ENCODE measurements at regions not wholly inside any gene's neighbourhood (a gene's known extent, or its start where the extent isn't known, plus 50 kb on each side); places are given as distances from the start of the nearest gene placed in this dataset.

DNA sequence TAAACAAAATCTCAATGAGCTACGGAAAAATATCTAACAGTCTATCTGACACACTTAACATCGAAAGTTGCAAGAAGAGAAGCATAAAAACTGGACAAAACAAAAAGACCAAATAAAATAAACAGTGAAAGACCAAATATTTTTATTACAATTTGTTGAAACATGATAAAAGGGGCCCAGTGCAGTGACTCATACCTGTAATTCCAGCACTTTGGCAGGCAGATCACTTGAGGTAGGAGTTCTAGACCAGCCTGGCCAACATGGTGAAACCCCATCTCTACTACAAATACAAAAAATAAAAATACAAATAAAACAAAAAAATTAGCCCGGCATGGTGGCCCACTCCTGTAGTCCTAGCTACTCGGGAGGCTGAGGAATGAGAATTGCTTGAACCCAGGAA lies 914.0 kb upstream of the ALCAM start:
- POLR2A ChIA-PET = no interaction called here
- CTCF ChIA-PET = no interaction called here

DNA sequence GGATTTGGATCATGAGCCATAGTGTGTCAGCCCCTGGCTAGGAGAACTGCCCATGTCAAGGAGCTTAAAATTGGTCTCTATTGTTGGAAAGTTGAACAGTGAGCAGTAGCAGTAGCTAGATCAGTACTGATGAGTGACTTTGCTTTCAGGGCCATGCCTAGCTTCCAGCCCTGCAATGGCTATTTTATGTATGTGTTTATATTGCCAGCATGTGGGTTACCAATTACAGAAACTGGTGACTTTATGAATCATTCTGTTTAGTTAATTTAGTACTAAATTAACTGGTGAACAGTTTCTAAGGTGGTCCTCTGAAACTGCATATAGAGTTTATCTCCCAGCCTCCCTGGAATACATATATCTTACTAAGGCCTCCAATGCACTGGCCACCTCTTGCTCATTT lies 908.1 kb upstream of the ALCAM start:
- DNase-seq (ENCODE audit: low read depth in 1 of 2, low spot score in 1 of 2) = no peak
- CTCF ChIA-PET = interaction anchor here (0.8 to 1.2 kb wide), 2 partner anchors 79 to 356 kb away, joined by 3 to 4 read pairs; no protein-coding TSS in a partner anchor
- POLR2A ChIA-PET = no interaction called here
- no peaks in the 10 kb centered on the region for H3K9me3 ChIP-seq
- H3K27ac ChIP-seq = no peak overlapping the region
- H3K4me2 ChIP-seq = no peak overlapping the region
- ATAC-seq = no peak
- H3K4me1 ChIP-seq = no peaks in the 10 kb centered on the region
- H3K4me3 ChIP-seq = no peak overlapping the region
- FAIRE-seq = no peak
- no peak for TF ChIP-seq HEYL (CRISPR knock-in tag; IDR thresholded peaks at IDR 0.05)
- TF ChIP-seq FOSL2 (IDR thresholded peaks at IDR 0.05) = no peak
- TF ChIP-seq FOSL2 (CRISPR knock-in tag; IDR thresholded peaks at IDR 0.05) = no peak
- TF ChIP-seq KDM5A (IDR thresholded peaks at IDR 0.05) = no peak
- TF ChIP-seq RCOR1 (IDR thresholded peaks at IDR 0.05; ENCODE audit: low read depth, low read length) = no peak
- TF ChIP-seq, protein P1, sequence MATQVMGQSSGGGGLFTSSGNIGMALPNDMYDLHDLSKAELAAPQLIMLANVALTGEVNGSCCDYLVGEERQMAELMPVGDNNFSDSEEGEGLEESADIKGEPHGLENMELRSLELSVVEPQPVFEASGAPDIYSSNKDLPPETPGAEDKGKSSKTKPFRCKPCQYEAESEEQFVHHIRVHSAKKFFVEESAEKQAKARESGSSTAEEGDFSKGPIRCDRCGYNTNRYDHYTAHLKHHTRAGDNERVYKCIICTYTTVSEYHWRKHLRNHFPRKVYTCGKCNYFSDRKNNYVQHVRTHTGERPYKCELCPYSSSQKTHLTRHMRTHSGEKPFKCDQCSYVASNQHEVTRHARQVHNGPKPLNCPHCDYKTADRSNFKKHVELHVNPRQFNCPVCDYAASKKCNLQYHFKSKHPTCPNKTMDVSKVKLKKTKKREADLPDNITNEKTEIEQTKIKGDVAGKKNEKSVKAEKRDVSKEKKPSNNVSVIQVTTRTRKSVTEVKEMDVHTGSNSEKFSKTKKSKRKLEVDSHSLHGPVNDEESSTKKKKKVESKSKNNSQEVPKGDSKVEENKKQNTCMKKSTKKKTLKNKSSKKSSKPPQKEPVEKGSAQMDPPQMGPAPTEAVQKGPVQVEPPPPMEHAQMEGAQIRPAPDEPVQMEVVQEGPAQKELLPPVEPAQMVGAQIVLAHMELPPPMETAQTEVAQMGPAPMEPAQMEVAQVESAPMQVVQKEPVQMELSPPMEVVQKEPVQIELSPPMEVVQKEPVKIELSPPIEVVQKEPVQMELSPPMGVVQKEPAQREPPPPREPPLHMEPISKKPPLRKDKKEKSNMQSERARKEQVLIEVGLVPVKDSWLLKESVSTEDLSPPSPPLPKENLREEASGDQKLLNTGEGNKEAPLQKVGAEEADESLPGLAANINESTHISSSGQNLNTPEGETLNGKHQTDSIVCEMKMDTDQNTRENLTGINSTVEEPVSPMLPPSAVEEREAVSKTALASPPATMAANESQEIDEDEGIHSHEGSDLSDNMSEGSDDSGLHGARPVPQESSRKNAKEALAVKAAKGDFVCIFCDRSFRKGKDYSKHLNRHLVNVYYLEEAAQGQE (IDR thresholded peaks at IDR 0.05) = no peak
- TF ChIP-seq, protein P2, sequence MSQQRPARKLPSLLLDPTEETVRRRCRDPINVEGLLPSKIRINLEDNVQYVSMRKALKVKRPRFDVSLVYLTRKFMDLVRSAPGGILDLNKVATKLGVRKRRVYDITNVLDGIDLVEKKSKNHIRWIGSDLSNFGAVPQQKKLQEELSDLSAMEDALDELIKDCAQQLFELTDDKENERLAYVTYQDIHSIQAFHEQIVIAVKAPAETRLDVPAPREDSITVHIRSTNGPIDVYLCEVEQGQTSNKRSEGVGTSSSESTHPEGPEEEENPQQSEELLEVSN (IDR thresholded peaks at IDR 0.05; ENCODE audit: borderline replicate concordance, low read depth) = no peak
- no peak for TF ChIP-seq SMC3 (IDR thresholded peaks at IDR 0.05)
- no peak for TF ChIP-seq EHMT2 (IDR thresholded peaks at IDR 0.05; ENCODE audit: low read depth)
- TF ChIP-seq HOXA7 (CRISPR knock-in tag; IDR thresholded peaks at IDR 0.05) = no peak

More for the DNA sequence above, 914.0 kb upstream of the ALCAM start:
- no peaks in the 10 kb centered on the region; the same call in 2 of the 3 replicates for H3K9me3 ChIP-seq
- DNase-seq (ENCODE audit: low read depth in 1 of 2, low spot score in 1 of 2) = no peak
- H3K4me3 ChIP-seq = no peak overlapping the region
- no peak for ATAC-seq
- no peak for TF ChIP-seq JUN (IDR thresholded peaks at IDR 0.05)
- TF ChIP-seq NR3C1 (IDR thresholded peaks at IDR 0.05) = no peak
- TF ChIP-seq RFX5 (IDR thresholded peaks at IDR 0.05) = no peak
- TF ChIP-seq HDAC2 (IDR thresholded peaks at IDR 0.05) = no peak
- no peak for TF ChIP-seq BHLHE40 (IDR thresholded peaks at IDR 0.05; ENCODE audit: low read depth, low read length)
- TF ChIP-seq, protein P3, sequence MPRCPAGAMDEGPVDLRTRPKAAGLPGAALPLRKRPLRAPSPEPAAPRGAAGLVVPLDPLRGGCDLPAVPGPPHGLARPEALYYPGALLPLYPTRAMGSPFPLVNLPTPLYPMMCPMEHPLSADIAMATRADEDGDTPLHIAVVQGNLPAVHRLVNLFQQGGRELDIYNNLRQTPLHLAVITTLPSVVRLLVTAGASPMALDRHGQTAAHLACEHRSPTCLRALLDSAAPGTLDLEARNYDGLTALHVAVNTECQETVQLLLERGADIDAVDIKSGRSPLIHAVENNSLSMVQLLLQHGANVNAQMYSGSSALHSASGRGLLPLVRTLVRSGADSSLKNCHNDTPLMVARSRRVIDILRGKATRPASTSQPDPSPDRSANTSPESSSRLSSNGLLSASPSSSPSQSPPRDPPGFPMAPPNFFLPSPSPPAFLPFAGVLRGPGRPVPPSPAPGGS (IDR thresholded peaks at IDR 0.05) = no peak
- TF ChIP-seq, protein P4, sequence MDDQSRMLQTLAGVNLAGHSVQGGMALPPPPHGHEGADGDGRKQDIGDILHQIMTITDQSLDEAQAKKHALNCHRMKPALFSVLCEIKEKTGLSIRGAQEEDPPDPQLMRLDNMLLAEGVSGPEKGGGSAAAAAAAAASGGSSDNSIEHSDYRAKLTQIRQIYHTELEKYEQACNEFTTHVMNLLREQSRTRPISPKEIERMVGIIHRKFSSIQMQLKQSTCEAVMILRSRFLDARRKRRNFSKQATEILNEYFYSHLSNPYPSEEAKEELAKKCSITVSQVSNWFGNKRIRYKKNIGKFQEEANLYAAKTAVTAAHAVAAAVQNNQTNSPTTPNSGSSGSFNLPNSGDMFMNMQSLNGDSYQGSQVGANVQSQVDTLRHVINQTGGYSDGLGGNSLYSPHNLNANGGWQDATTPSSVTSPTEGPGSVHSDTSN (IDR thresholded peaks at IDR 0.05) = no peak
- no peak for TF ChIP-seq RCOR1 (IDR thresholded peaks at IDR 0.05; ENCODE audit: low read depth, low read length)
- TF ChIP-seq, protein P5, sequence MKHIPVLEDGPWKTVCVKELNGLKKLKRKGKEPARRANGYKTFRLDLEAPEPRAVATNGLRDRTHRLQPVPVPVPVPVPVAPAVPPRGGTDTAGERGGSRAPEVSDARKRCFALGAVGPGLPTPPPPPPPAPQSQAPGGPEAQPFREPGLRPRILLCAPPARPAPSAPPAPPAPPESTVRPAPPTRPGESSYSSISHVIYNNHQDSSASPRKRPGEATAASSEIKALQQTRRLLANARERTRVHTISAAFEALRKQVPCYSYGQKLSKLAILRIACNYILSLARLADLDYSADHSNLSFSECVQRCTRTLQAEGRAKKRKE (CRISPR knock-in tag; IDR thresholded peaks at IDR 0.05; ENCODE audit: low read depth) = no peak
- no peak for TF ChIP-seq POLR2A (IDR thresholded peaks at IDR 0.05; ENCODE audit: low read length)
- TF ChIP-seq, protein P6, sequence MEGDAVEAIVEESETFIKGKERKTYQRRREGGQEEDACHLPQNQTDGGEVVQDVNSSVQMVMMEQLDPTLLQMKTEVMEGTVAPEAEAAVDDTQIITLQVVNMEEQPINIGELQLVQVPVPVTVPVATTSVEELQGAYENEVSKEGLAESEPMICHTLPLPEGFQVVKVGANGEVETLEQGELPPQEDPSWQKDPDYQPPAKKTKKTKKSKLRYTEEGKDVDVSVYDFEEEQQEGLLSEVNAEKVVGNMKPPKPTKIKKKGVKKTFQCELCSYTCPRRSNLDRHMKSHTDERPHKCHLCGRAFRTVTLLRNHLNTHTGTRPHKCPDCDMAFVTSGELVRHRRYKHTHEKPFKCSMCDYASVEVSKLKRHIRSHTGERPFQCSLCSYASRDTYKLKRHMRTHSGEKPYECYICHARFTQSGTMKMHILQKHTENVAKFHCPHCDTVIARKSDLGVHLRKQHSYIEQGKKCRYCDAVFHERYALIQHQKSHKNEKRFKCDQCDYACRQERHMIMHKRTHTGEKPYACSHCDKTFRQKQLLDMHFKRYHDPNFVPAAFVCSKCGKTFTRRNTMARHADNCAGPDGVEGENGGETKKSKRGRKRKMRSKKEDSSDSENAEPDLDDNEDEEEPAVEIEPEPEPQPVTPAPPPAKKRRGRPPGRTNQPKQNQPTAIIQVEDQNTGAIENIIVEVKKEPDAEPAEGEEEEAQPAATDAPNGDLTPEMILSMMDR (IDR thresholded peaks at IDR 0.05) = no peak
- no peak for TF ChIP-seq EHMT2 (IDR thresholded peaks at IDR 0.05; ENCODE audit: low read depth)
- TF ChIP-seq SREBF2 (IDR thresholded peaks at IDR 0.05) = no peak
- TF ChIP-seq, protein P1 (IDR thresholded peaks at IDR 0.05) = no peak
- TF ChIP-seq HOXB5 (CRISPR knock-in tag; IDR thresholded peaks at IDR 0.05) = no peak
- TF ChIP-seq POLR2AphosphoS2 (conservative IDR thresholded peaks at IDR 0.05; ENCODE audit: low read length) = no peak
- TF ChIP-seq PHF8 (IDR thresholded peaks at IDR 0.05; ENCODE audit: borderline replicate concordance, low read depth) = no peak
- no peak for TF ChIP-seq FOSL2 (IDR thresholded peaks at IDR 0.05)
- no peak for TF ChIP-seq FOSL2 (CRISPR knock-in tag; IDR thresholded peaks at IDR 0.05)
- H3K27ac ChIP-seq = no peak overlapping the region
- H3K4me2 ChIP-seq = no peak overlapping the region
- no peaks in the 10 kb centered on the region for H3K4me1 ChIP-seq
- no peak for FAIRE-seq
- 69% methylated on average over 4 of the region's 4 CpGs for WGBS (ENCODE audit: missing lambda C conversion rate)

Measured in A549 (cell line).